ENCODE measurements at regions not wholly inside any gene's neighbourhood (a gene's known extent, or its start where the extent isn't known, plus 50 kb on each side); places are given as distances from the start of the nearest gene placed in this dataset.

DNA sequence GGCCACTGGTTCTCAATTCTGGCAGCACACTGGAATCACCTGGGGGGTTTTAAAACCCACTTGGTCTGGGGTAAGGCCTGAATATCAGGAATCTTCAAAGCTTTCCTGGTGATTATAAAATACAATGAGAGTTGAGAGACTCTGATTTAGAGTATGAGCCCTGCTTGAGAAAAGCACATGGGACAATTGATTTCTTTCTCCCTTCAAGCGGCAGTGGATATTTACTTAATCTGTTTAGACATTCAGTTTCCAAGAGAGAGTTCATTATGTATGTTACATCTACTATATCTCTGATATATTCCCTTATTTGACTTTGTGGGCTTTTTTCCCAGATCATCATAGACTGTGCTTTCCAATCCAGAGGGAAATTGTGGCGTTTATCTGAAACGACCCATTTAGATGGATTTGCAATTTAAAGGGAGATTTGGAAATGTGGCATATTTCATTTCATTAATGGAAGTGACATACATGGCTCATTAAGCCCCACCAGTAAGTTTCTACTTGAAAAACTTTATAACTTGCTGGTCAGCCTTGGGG, 171.2 kb upstream of the PFN2 start:
- TF ChIP-seq, protein P1, sequence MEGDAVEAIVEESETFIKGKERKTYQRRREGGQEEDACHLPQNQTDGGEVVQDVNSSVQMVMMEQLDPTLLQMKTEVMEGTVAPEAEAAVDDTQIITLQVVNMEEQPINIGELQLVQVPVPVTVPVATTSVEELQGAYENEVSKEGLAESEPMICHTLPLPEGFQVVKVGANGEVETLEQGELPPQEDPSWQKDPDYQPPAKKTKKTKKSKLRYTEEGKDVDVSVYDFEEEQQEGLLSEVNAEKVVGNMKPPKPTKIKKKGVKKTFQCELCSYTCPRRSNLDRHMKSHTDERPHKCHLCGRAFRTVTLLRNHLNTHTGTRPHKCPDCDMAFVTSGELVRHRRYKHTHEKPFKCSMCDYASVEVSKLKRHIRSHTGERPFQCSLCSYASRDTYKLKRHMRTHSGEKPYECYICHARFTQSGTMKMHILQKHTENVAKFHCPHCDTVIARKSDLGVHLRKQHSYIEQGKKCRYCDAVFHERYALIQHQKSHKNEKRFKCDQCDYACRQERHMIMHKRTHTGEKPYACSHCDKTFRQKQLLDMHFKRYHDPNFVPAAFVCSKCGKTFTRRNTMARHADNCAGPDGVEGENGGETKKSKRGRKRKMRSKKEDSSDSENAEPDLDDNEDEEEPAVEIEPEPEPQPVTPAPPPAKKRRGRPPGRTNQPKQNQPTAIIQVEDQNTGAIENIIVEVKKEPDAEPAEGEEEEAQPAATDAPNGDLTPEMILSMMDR (conservative IDR thresholded peaks at IDR 0.05; ENCODE audit: low read depth, low read length) = no peak
- no peak for TF ChIP-seq EZH2 (IDR thresholded peaks at IDR 0.05; ENCODE audit: low read length, unreplicated experiment)
